Lower leg skin (tissue), 3 donors: ENCODE measurements at regions not wholly inside any gene's neighbourhood (a gene's known extent, or its start where the extent isn't known, plus 50 kb on each side); places are given as distances from the start of the nearest gene placed in this dataset.

Experiments
- CTCF ChIP-seq, 3 donors: fragments of 450-650 bp; IDR thresholded peaks; one replicate each; pipeline ENCODE4 v1.5.1; 2016; ENCODE audit warnings: antibody characterized with exemption in 3 of 3, mild to moderate bottlenecking in 3 of 3, moderate library complexity in 2 of 3
- POLR2A ChIP-seq, 2 donors: fragments of 450-650 bp; IDR thresholded peaks; one replicate each; pipeline ENCODE4 v1.6.1; 2016 to 2017; ENCODE audit warnings: antibody characterized with exemption in 2 of 2, mild to moderate bottlenecking in 1 of 2, moderate library complexity in 1 of 2

GRCh38 chr6:105806486-105806920, 279.6 kb upstream of the PRDM1 start:
- TF ChIP-seq CTCF (IDR thresholded peaks at IDR 0.05) (no peak), POLR2A (IDR thresholded peaks at IDR 0.05) (no peak)
